ENCODE measurements at regions not wholly inside any gene's neighbourhood (a gene's known extent, or its start where the extent isn't known, plus 50 kb on each side); places are given as distances from the start of the nearest gene placed in this dataset.

GRCh38 chr5:100444961-100445360 lies 90.2 kb upstream of the FAM174A start:
- TF ChIP-seq EZH2 (IDR thresholded peaks at IDR 0.05) (no peak), POLR2AphosphoS5 (IDR thresholded peaks at IDR 0.05; ENCODE audit: low read depth, low read length) (no peak), CTCF (IDR thresholded peaks at IDR 0.05 in 2 of 3, conservative IDR thresholded peaks at IDR 0.05 in 1 of 3; ENCODE audit: borderline replicate concordance in 1 of 3, insufficient read depth in 1 of 3, low read depth in 2 of 3, low read length in 2 of 3) (no peak), TCF7L2 (IDR thresholded peaks at IDR 0.05; ENCODE audit: borderline replicate concordance, extremely low read depth, insufficient read depth, insufficient read length) (no peak), POLR2A (IDR thresholded peaks at IDR 0.05; ENCODE audit: borderline replicate concordance, extremely low read depth, insufficient read depth, insufficient read length) (no peak), MAX (IDR thresholded peaks at IDR 0.05) (no peak), JUND (IDR thresholded peaks at IDR 0.05) (no peak), EZH2phosphoT487 (IDR thresholded peaks at IDR 0.05; ENCODE audit: borderline replicate concordance) (no peak), REST (IDR thresholded peaks at IDR 0.05; ENCODE audit: low read depth) (no peak), ZNF274 (IDR thresholded peaks at IDR 0.05; ENCODE audit: low read depth, low read length) (no peak), EGR1 (IDR thresholded peaks at IDR 0.05; ENCODE audit: low read depth) (no peak)
